ENCODE measurements at regions not wholly inside any gene's neighbourhood (a gene's known extent, or its start where the extent isn't known, plus 50 kb on each side); places are given as distances from the start of the nearest gene placed in this dataset.
"Not testable (repeated sequence)": the region's sequence is repeated elsewhere in the genome, so short reads cannot be mapped to it uniquely, and the experiment has no call there.

DNA sequence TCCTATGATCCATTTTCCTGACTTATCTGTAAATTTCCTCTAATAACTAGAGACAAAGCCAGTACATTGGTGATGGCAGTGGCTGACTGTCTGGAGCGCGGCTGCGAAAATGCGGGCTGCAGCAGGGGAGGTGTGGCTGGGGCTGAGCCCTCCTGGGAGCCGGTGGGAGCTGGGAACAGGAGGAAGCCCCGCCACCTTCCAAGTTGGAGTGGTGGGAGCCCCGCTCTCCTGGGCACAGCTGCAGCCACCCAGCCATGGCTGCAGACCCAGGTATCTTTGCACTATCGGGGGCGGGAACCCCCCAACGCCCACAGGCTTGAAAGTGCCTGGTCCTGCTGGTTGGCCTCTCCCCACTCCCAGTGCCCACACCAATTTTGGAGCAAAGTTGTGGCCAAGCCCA, 633.0 kb upstream of the TMEFF2 start:
- DNase-seq: no peak

DNA sequence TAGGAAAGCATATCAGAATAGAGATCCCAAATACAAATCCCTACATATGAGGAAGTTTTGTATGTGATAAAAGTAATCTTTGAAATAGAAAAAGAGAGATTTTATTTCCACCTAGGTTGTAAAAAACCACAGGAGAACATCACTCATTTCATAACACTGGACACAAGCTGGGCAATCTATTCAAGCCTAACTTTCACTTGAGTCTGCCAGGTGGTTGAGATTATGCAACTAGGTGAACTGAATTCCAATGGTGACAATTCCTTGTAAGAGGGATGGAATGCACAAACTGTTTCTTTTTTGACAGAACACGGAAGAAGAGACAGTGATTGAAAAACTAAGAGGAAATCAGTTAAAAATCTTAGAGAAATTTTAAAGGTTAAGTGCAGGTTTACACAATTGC, 619.6 kb upstream of the TMEFF2 start:
- DNase-seq: no peak

DNA sequence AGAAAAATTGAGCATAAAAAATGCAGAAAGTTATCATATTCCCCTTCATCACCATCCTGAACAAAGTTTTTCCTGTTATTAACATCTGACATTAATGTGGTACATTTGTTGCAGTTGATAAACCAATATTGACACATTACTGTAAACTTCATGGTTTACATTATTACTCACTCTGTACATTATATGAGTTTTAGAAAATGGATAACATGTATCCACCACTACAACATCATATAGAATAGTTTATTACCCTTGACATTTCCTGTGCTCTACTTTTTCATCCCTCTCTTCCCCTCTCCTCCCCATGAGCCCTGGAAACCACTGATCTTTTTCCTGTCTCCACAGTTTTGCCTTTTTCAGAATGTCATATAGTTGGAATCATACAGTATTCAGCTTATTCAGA, 618.6 kb upstream of the TMEFF2 start:
- DNase-seq: no peak

GRCh38 chr2:192809173-192809572, 614.4 kb upstream of the TMEFF2 start:
- DNase-seq: no peak

DNA sequence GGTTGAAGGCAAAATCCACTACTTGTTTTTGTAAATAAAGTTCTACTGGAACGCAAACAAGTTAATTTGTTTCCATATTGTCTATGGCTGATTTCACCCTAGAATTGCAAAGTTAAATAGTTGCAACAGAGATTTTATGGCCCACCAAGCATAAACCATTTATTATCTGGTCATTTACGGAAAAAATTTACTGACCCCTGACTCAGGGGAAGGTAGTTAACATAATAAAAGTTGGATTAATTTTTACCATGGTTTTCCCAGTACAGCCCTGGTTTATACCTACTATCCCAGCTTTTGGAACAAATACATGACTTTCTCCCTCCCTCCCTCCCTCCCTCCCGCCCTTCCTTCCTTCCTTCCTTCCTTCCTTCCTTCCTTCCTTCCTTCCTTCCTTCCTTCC, 588.9 kb upstream of the TMEFF2 start:
- no peak for DNase-seq

DNA sequence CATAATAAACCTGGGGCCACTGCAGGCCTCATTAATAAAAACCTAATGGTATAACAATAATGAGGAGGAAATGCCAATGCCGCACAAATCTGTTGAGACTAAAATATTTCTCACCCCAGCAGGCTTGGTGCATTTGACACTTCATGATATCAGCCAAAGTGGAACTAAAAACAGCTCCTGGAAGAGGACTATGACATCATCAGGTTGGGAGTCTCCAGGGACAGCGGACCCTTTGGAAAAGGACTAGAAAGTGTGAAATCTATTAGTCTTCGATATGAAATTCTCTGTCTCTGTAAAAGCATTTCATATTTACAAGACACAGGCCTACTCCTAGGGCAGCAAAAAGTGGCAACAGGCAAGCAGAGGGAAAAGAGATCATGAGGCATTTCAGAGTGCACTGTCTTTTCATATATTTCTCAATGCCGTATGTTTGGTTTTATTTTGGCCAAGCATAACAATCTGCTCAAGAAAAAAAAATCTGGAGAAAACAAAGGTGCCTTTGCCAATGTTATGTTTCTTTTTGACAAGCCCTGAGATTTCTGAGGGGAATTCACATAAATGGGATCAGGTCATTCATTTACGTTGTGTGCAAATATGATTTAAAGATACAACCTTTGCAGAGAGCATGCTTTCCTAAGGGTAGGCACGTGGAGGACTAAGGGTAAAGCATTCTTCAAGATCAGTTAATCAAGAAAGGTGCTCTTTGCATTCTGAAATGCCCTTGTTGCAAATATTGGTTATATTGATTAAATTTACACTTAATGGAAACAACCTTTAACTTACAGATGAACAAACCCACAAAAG, 580.9 kb upstream of the TMEFF2 start:
- no peak for DNase-seq

GRCh38 chr2:192775011-192775410, 580.3 kb upstream of the TMEFF2 start:
- DNase-seq: no peak

DNA sequence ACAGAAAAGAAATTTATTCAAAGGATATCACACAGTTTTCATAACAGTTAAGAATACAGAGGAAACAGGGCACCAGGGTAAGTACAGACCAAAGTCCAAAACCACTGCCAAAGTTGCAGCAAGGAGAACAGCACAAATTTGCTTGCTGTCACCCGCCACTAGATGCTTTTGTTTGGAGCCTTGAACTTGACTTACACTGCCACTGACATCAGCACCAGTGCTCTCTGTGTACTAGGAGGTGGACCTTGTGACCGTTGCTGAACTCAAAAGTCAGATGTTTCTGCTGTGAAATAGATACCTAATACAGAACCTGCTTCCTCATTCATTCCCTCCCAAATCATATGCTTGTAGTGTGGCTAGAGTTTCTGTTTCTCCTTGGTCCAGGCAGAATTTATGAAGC, 578.3 kb upstream of the TMEFF2 start:
- DNase-seq: no peak

DNA sequence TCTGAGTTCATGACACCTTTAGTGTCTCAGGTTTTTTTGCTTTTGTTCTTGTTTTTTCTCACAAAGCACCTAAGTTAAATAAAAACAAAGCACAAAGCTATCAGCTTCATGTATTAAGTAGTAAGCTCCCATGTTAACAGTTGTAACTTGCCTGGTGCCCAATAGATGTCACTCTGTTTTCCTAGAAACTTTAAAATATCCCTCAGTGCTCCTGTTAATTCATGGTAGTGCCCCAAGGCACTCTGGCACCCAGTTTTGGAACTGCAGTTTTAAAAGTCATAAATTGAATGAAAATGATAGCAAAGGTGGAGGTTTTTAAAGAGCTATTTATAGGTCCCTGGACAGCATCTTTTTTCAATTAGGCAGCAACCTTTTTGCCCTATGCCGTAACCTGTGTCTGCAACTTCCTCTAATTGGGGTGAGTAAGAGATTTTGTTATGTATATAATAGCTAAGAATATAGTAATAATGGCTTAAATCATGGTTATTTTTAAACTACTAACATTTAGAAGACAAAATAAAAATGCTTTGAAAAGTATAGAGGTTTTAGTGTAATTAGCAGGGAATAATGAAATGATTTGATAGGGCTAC, 555.0 kb upstream of the TMEFF2 start:
- no peak for DNase-seq

DNA sequence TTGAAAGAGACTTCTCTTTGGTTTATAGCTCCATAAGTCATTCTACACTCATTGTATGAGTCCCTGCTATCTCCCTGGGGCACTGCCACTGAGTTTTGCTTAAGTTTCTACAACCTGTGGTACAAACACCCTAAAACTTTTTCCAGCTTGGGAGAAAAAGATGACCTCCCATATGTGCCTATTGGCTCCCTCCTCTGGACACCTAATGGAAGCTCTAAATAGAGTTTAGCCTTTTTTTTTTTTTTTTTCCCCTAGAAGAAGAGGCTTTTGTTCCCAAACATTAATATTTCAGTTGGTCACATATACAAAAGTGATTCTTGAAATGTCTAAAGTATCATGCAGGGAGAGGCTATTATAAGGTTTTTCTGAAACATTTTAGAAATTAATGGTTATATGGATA, 547.2 kb upstream of the TMEFF2 start:
- no peak for DNase-seq

GRCh38 chr2:192735447-192735846, 540.7 kb upstream of the TMEFF2 start:
- DNase-seq: no peak

DNA sequence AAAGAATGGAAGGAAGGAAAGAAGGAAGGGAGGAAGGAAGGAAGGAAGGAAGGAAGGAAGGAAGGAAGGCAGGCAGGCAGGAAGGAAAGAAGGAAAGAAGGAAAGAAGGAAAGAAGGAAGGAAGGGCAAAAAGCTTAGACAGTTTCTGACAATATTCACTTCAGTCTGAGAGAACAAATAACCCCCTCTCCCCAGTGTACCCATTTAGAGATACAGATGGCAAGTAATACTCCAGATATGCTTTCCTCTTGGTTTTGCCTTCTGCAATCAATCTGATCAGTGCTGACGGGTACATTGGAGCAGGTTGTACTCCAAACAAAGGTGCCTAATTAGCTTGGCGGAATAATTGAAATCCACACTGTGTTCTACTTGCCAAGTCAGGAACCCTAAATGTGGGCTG, 534.6 kb upstream of the TMEFF2 start:
- no peak for DNase-seq

GRCh38 chr2:192725991-192726390, 531.3 kb upstream of the TMEFF2 start:
- no peak for DNase-seq

DNA sequence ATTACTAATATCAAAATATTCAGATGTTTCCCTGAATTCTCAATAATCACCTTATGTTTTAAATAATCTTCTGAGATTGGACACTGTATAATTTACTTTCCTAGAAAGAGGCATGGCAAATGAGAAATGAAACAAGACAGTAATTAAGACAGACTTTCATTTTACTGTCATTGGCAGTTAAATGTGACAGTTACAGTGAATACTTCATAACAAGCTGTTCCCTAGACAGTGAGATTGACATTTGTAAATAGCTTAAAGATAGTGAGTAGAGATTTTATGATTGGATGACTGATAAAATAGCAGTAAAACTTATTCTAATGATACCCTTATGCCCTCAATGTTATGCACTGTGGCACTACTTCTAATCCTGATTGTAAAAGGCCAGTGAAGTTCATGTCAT, 524.9 kb upstream of the TMEFF2 start:
- no peak for DNase-seq

- no peak for DNase-seq
These were observed 523.6 kb upstream of the TMEFF2 start for GRCh38 chr2:192718340-192718739.

- no peak for DNase-seq
These were observed 506.2 kb upstream of the TMEFF2 start for GRCh38 chr2:192700934-192701333.

GRCh38 chr2:192697880-192698279, 503.1 kb upstream of the TMEFF2 start:
- no peak for DNase-seq

- DNase-seq: no peak
These were observed 502.1 kb upstream of the TMEFF2 start for GRCh38 chr2:192696857-192697256.

DNA sequence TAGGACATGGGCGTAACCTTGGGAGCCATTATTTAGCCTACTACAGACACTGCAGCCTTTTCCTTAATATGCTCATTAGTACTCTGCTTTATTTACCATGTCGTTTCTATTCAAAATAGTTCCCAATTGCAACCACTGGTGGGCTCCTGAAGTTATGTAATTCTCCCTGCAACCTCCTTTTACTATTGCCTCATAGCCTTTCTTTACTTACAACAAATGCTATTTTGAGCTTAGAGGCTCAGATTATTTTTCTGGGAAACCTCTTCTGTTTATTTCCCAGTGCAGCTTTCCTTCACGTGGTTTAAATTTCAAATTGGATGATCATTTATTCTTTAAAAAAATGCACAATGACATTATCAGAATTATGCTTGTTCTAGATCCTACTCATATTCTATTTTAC, 492.3 kb upstream of the TMEFF2 start:
- DNase-seq: no peak

GRCh38 chr2:192682511-192682910, 487.8 kb upstream of the TMEFF2 start:
- DNase-seq: not testable (repeated sequence)

DNA sequence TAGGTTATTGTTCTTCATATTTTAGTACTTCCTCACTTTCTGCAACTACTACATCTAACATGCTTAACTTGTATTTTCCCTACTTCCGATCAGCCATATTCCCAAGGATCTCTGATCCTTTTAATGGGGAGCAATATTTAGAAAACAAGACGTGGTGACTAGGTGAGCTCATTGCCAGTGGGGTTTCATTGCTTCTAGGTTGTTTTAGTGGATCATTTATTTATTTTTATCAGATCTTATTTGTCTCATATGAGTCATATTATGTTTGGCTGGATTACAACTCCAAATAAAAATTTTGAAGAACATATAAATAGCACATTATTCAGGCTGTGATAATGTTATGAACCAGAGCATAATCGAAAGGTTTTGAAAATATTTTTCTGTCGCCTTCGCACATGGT, 480.9 kb upstream of the TMEFF2 start:
- no peak for DNase-seq

DNA sequence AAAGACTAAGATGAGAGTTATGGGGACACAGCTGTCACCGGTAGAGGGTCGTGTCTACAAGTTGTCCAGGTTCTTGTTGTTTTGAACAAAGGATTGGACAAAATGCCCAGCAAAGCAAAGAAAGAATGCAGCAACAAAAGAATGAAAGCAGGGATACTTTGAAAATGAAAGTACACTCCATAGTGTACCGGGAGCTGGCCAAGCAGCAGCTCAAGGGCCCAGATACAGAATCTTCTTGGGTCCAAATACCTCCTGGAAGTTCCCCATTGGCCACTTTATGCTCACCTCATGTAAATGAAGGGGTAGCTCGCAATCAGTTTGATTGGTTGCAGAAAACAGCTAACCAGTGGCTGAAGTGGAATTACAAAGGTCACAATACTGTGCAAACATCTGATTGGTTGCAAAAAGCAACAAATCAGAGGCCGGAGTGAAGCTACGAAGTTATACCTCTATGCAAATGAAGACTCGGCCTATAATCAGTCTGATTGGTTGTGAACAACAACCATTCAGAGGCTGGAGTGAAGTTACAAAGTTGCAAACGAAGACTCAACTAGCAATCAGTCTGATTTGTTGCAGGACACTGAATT, 474.9 kb upstream of the TMEFF2 start:
- no peak for DNase-seq

GRCh38 chr2:192660555-192660954, 465.8 kb upstream of the TMEFF2 start:
- not testable (repeated sequence) for DNase-seq

- DNase-seq: no peak
These were observed 462.6 kb upstream of the TMEFF2 start for GRCh38 chr2:192657362-192657761.

- no peak for DNase-seq
These were observed 461.2 kb upstream of the TMEFF2 start for GRCh38 chr2:192655916-192656315.
